NCI-H524 (cell line): ENCODE measurements at regions not wholly inside any gene's neighbourhood (a gene's known extent, or its start where the extent isn't known, plus 50 kb on each side); places are given as distances from the start of the nearest gene placed in this dataset.
"Not testable (repeated sequence)": the region's sequence is repeated elsewhere in the genome, so short reads cannot be mapped to it uniquely, and the experiment has no call there.

Experiments
- DNase-seq, 2 experiments: peaks; one replicate each; lab custom pipeline; 2025; lab: John Stamatoyannopoulos, UW

- no peak for DNase-seq
These were observed 54.9 kb upstream of the NBPF3 start for GRCh38 chr1:21385022-21385421.

GRCh38 chr1:21384620-21385019 is 55.3 kb upstream of the NBPF3 start:
- DNase-seq, result peak; percentile 67 to 88

GRCh38 chr1:21383785-21384401 is 56.0 kb upstream of the NBPF3 start:
- DNase-seq, result peak; percentile 48 to 54

GRCh38 chr1:21381354-21381753 is 58.6 kb upstream of the NBPF3 start:
- no peak for DNase-seq

GRCh38 chr1:21380147-21380546 is 59.8 kb upstream of the NBPF3 start:
- not testable (repeated sequence) for DNase-seq

- DNase-seq, result no peak
These were observed 60.4 kb upstream of the NBPF3 start for GRCh38 chr1:21379571-21379970.

- no peak for DNase-seq
These were observed 61.0 kb upstream of the NBPF3 start for GRCh38 chr1:21378705-21379494.

- DNase-seq, result no peak
These were observed 67.6 kb upstream of the NBPF3 start for GRCh38 chr1:21372383-21372782.

- no peak for DNase-seq
These were observed 70.0 kb upstream of the NBPF3 start for GRCh38 chr1:21369905-21370304.

GRCh38 chr1:21368515-21369289 is 71.2 kb upstream of the NBPF3 start:
- peak; percentile 51 to 75 for DNase-seq

GRCh38 chr1:21367973-21368514 is 71.9 kb upstream of the NBPF3 start:
- DNase-seq, result not testable (repeated sequence)

GRCh38 chr1:21366288-21366687 is 73.6 kb upstream of the NBPF3 start:
- DNase-seq, result no peak

- DNase-seq, result no peak
These were observed 74.8 kb upstream of the ECE1 start for GRCh38 chr1:21365036-21365435.

GRCh38 chr1:21362096-21362495 is 71.8 kb upstream of the ECE1 start:
- no peak for DNase-seq

- DNase-seq, result no peak
These were observed 71.2 kb upstream of the ECE1 start for GRCh38 chr1:21361506-21361905.

GRCh38 chr1:21357161-21357560 is 66.9 kb upstream of the ECE1 start:
- DNase-seq, result no peak

GRCh38 chr1:21355956-21356355 is 65.7 kb upstream of the ECE1 start:
- no peak for DNase-seq

- no peak for DNase-seq
These were observed 62.3 kb upstream of the ECE1 start for GRCh38 chr1:21352586-21352985.

- DNase-seq, result no peak
These were observed 61.6 kb upstream of the ECE1 start for GRCh38 chr1:21351901-21352300.

GRCh38 chr1:21350202-21350885 is 60.1 kb upstream of the ECE1 start:
- no peak for DNase-seq

GRCh38 chr1:21349693-21350092 is 59.4 kb upstream of the ECE1 start:
- no peak for DNase-seq

GRCh38 chr1:21347072-21347581 is 56.9 kb upstream of the ECE1 start:
- DNase-seq, result peak in 1 of 2 experiments; percentile 37
